ENCODE measurements at regions not wholly inside any gene's neighbourhood (a gene's known extent, or its start where the extent isn't known, plus 50 kb on each side); places are given as distances from the start of the nearest gene placed in this dataset.

DNA sequence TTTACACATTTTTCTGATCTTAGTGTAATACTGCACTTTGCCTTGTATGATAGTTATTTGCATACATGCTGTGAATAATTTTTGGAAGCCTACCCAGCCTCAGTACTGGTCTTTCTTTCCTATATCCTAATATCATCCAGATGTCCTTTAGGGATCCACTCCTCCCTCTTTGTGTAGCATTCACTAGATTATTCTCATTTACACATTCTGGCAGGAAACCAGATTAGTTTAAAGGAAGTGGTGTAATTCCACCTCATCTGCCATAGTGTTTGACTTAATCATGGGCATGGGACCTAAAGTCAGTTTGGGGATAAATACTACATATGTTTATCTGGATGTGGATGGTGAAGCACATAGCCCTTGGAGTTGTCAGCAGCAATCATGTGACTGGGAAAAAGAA lies 444.9 kb upstream of the MAP2 start:
- Histone ChIP-seq H3K27me3 (ENCODE audit: insufficient read depth in 3 of 3, low read length in 2 of 3) (no peaks in the 10 kb centered on the region), H3K4me3 (no peak overlapping the region), H3K36me3 (ENCODE audit: insufficient read depth in 1 of 2, low read depth in 1 of 2) (no peaks in the 10 kb centered on the region), H3K27ac (no peak overlapping the region), H3K4me1 (no peaks in the 10 kb centered on the region), H3K9me3 (no peaks in the 10 kb centered on the region)
- DNase-seq, result no peak
- intact Hi-C loops (cut with DNase I), result no loop called here
- TF ChIP-seq, protein P1, sequence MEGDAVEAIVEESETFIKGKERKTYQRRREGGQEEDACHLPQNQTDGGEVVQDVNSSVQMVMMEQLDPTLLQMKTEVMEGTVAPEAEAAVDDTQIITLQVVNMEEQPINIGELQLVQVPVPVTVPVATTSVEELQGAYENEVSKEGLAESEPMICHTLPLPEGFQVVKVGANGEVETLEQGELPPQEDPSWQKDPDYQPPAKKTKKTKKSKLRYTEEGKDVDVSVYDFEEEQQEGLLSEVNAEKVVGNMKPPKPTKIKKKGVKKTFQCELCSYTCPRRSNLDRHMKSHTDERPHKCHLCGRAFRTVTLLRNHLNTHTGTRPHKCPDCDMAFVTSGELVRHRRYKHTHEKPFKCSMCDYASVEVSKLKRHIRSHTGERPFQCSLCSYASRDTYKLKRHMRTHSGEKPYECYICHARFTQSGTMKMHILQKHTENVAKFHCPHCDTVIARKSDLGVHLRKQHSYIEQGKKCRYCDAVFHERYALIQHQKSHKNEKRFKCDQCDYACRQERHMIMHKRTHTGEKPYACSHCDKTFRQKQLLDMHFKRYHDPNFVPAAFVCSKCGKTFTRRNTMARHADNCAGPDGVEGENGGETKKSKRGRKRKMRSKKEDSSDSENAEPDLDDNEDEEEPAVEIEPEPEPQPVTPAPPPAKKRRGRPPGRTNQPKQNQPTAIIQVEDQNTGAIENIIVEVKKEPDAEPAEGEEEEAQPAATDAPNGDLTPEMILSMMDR (IDR thresholded peaks at IDR 0.05), result no peak
- ATAC-seq, result no peak

- no peaks in the 10 kb centered on the region for H3K36me3 ChIP-seq (ENCODE audit: insufficient read depth in 1 of 2, low read depth in 1 of 2)
- intact Hi-C loops (cut with DNase I), result no loop called here
Measured at GRCh38 chr2:208980321-208980720, 443.5 kb upstream of the MAP2 start.

DNA sequence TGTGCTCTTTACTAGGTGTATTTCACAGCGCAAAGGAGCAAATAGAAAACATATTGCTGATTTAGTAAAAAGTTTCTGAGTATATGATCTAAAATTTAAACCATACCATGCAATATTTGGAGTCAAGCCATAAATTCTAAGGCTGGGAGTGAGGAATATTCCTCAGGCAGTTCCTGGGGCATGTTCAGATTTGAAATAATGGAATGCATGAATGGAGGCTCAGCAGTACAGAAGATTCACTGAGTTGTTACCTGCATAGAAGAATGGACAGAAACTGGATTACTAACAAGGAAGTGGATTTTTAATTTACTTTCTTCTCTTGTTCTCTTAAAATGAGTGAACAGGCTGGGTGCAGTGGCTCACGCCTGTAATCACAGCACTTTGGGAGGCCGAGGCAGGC lies 441.0 kb upstream of the MAP2 start:
- no peak overlapping the region for H3K4me3 ChIP-seq
- ATAC-seq, result no peak
- H3K4me1 ChIP-seq, result no peaks in the 10 kb centered on the region
- WGBS, 3 donors, result 89 to 99% (median 96%) methylated on average over 3 of the region's 3 CpGs
- DNase-seq, result no peak
- TF ChIP-seq, protein P1 (IDR thresholded peaks at IDR 0.05), result no peak
- intact Hi-C loops (cut with DNase I), result no loop called here
- H3K27ac ChIP-seq, result no peak overlapping the region
- H3K27me3 ChIP-seq (ENCODE audit: insufficient read depth in 3 of 3, low read length in 2 of 3), result no peaks in the 10 kb centered on the region
- H3K9me3 ChIP-seq, result no peaks in the 10 kb centered on the region
- no peaks in the 10 kb centered on the region for H3K36me3 ChIP-seq (ENCODE audit: insufficient read depth in 1 of 2, low read depth in 1 of 2)

More at GRCh38 chr2:208980321-208980720, 443.5 kb upstream of the MAP2 start:
- ATAC-seq (no peak), DNase-seq (no peak)
- H3K9me3 ChIP-seq, result no peaks in the 10 kb centered on the region
- TF ChIP-seq, protein P1 (IDR thresholded peaks at IDR 0.05), result no peak
- H3K4me3 ChIP-seq, result no peak overlapping the region
- H3K27me3 ChIP-seq (ENCODE audit: insufficient read depth in 3 of 3, low read length in 2 of 3), result no peaks in the 10 kb centered on the region
- no peak overlapping the region for H3K27ac ChIP-seq
- H3K4me1 ChIP-seq, result no peaks in the 10 kb centered on the region

DNA sequence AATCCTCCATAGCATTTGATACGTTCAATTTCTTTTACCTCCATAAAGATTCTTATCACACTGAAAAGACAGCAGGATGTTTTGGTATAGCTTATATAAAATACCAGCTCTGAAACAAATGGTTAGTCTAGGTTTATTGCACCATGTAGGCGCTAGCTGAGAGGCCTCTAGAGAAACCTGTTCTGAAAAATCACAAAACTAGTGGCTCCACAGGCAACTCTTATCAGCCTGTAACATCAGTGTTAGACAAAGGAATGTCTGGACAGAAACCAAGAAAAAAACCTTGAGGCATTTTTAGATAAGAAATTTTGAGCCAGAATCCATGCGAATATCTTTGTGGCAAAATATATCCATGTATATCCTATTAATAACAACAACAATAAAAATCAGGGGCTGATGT lies 440.4 kb upstream of the MAP2 start:
- H3K27ac ChIP-seq, result no peak overlapping the region
- intact Hi-C loops (cut with DNase I), result no loop called here
- no peaks in the 10 kb centered on the region for H3K4me1 ChIP-seq
- no peak for ATAC-seq
- H3K9me3 ChIP-seq, result no peaks in the 10 kb centered on the region
- WGBS, 3 donors, result 79 to 88% (median 83%) methylated on average over 3 of the region's 3 CpGs
- no peak overlapping the region for H3K4me3 ChIP-seq
- H3K36me3 ChIP-seq (ENCODE audit: insufficient read depth in 1 of 2, low read depth in 1 of 2), result no peaks in the 10 kb centered on the region
- TF ChIP-seq, protein P1 (IDR thresholded peaks at IDR 0.05), result no peak
- H3K27me3 ChIP-seq (ENCODE audit: insufficient read depth in 3 of 3, low read length in 2 of 3), result no peaks in the 10 kb centered on the region
- DNase-seq, result no peak

DNA sequence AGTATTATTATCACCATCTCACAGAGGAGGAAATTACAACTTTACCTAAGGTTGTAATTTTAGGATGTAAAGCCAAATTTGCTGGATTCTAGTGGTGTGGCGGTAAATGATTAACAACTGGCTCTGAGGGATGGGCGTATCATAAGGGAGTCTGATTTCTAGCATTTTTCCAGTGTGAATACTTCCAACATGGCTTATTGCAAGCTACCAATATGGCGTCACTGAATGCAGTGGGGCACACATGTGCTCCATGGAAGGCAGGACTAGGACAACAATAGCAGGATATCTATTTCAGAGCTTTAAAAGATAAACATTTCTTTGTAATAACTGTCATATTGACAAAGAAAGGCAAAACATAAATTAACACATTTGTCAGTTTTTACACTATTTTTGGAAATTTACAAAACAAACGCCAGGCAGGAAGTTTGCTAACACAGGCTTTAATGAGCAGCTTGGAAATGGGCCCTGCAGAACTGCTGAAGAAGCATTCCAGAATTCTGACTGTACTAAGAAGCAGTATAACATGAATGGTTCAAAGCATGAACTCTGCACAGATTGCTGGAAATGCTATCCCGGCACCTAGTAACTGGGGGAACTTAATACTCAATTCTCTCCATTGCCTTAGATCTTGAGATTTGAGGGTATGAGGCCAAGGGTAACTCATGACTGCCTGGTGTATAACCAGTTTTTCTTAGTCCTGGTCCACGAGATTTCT lies 439.3 kb upstream of the MAP2 start:
- H3K27ac ChIP-seq, result no peak overlapping the region
- H3K4me1 ChIP-seq, result no peaks in the 10 kb centered on the region
- TF ChIP-seq, protein P1 (IDR thresholded peaks at IDR 0.05), result no peak
- H3K4me3 ChIP-seq, result no peak overlapping the region
- ATAC-seq (no peak), DNase-seq (no peak)
- H3K27me3 ChIP-seq (ENCODE audit: insufficient read depth in 3 of 3, low read length in 2 of 3), result no peaks in the 10 kb centered on the region
- intact Hi-C loops (cut with DNase I), result no loop called here
- H3K36me3 ChIP-seq (ENCODE audit: insufficient read depth in 1 of 2, low read depth in 1 of 2), result no peaks in the 10 kb centered on the region
- WGBS, 3 donors, result 54 to 69% (median 59%) methylated on average over 6 of the region's 6 CpGs
- H3K9me3 ChIP-seq, result no peaks in the 10 kb centered on the region
